KMS-11 (cell line): ENCODE measurements at regions not wholly inside any gene's neighbourhood (a gene's known extent, or its start where the extent isn't known, plus 50 kb on each side); places are given as distances from the start of the nearest gene placed in this dataset.

Experiments used
- H2AFZ ChIP-seq: fragments of 200-600 bp; sonication (generic); 2 replicates; pipeline ENCODE4 v1.6.1; 2016; ENCODE audit warnings: antibody characterized with exemption, mixed run types, low read depth
- H3K27ac ChIP-seq: fragments of 200-600 bp; sonication (generic); 2 replicates; pipeline ENCODE4 v1.6.1; 2016; ENCODE audit warnings: mild to moderate bottlenecking, mixed run types
- H3K27me3 ChIP-seq: fragments of 200-600 bp; sonication (generic); 2 replicates; pipeline ENCODE4 v1.6.1; 2017; ENCODE audit warnings: mild to moderate bottlenecking, low read depth, mixed run types, moderate library complexity; ENCODE audit not compliant: insufficient read depth
- H3K36me3 ChIP-seq: fragments of 200-600 bp; sonication (generic); 2 replicates; pipeline ENCODE4 v1.6.1; 2017; ENCODE audit warnings: mild to moderate bottlenecking, mixed run types; ENCODE audit not compliant: insufficient read depth
- H3K4me1 ChIP-seq: fragments of 200-600 bp; sonication (generic); 2 replicates; pipeline ENCODE4 v1.6.1; 2016; ENCODE audit warnings: mild to moderate bottlenecking, low read depth, mixed run types; ENCODE audit not compliant: poor library complexity, severe bottlenecking
- H3K4me2 ChIP-seq: fragments of 200-600 bp; sonication (generic); 2 replicates; pipeline ENCODE4 v1.7.0; 2016; ENCODE audit warnings: mild to moderate bottlenecking, mixed run types
- H3K4me3 ChIP-seq: fragments of 200-600 bp; sonication (generic); IDR thresholded peaks from 2 replicates; pipeline ENCODE4 v1.6.1; 2017; ENCODE audit warnings: low read depth, low read length, mixed read lengths; ENCODE audit not compliant: insufficient read depth
- H3K79me2 ChIP-seq: fragments of 200-600 bp; sonication (generic); 2 replicates; pipeline ENCODE4 v1.6.1; 2016; ENCODE audit warnings: low read depth, mixed run types; ENCODE audit not compliant: insufficient read depth
- H3K9ac ChIP-seq: fragments of 200-600 bp; sonication (generic); 2 replicates; pipeline ENCODE4 v1.6.1; 2016; ENCODE audit warnings: mild to moderate bottlenecking, mixed run types
- H4K20me1 ChIP-seq: fragments of 200-600 bp; sonication (generic); 2 replicates; pipeline ENCODE4 v1.6.1; 2016; ENCODE audit warnings: mild to moderate bottlenecking, mixed run types; ENCODE audit not compliant: insufficient read depth
- TF ChIP-seq, protein P1 (sequence below): fragments of 200-600 bp; sonication (generic); conservative IDR thresholded peaks from 2 replicates; pipeline ENCODE4 v1.6.1; 2017; ENCODE audit warnings: low read depth, mild to moderate bottlenecking, antibody characterized with exemption, low read length, moderate library complexity, mixed read lengths

GRCh38 chr7:130947792-130948580 lies 214.0 kb upstream of the KLF14 start:
- H3K27ac ChIP-seq = no peak overlapping the region
- peaks cover 84% of the 10 kb centered on the region for H3K4me1 ChIP-seq
- no peak overlapping the region for H2AFZ ChIP-seq
- peaks cover 28% of the 10 kb centered on the region for H4K20me1 ChIP-seq
- H3K36me3 ChIP-seq = peaks cover 5% of the 10 kb centered on the region; the same call in 1 of the 2 replicates
- no peaks in the 10 kb centered on the region for H3K27me3 ChIP-seq
- H3K9ac ChIP-seq = no peak overlapping the region
- TF ChIP-seq, protein P1, sequence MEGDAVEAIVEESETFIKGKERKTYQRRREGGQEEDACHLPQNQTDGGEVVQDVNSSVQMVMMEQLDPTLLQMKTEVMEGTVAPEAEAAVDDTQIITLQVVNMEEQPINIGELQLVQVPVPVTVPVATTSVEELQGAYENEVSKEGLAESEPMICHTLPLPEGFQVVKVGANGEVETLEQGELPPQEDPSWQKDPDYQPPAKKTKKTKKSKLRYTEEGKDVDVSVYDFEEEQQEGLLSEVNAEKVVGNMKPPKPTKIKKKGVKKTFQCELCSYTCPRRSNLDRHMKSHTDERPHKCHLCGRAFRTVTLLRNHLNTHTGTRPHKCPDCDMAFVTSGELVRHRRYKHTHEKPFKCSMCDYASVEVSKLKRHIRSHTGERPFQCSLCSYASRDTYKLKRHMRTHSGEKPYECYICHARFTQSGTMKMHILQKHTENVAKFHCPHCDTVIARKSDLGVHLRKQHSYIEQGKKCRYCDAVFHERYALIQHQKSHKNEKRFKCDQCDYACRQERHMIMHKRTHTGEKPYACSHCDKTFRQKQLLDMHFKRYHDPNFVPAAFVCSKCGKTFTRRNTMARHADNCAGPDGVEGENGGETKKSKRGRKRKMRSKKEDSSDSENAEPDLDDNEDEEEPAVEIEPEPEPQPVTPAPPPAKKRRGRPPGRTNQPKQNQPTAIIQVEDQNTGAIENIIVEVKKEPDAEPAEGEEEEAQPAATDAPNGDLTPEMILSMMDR = no peak
- peak overlapping the region; percentile 1; the same call in 1 of the 2 replicates for H3K4me2 ChIP-seq
- peaks cover 98% of the 10 kb centered on the region for H3K79me2 ChIP-seq
- H3K4me3 ChIP-seq = no peak overlapping the region

DNA sequence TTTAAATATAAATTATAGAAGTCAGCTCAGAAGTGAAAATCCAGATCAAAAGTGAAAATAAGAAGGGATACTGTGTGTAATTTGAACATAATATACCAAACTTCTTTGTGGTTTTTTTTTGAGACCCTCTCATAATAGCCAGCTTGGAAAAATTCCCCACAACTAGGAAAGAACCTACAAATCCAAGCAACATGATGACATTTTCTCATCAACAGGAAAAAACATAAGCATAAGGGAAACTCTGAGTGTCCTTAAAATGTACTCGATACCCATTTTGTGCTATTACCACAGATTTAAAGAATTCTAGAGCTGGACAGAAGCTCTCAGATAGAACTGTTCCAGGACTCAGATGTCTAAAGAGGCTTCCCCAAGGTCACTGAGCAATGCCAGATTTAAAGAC lies 214.8 kb upstream of the KLF14 start:
- Histone ChIP-seq H3K4me2 (peak overlapping the region; percentile 4; the same call in 1 of the 2 replicates), H3K9ac (no peak overlapping the region), H3K4me3 (no peak overlapping the region), H2AFZ (no peak overlapping the region), H3K4me1 (peaks cover 84% of the 10 kb centered on the region), H3K36me3 (peaks cover 6% of the 10 kb centered on the region; the same call in 1 of the 2 replicates), H4K20me1 (peaks cover 35% of the 10 kb centered on the region), H3K79me2 (peaks cover 98% of the 10 kb centered on the region), H3K27me3 (no peaks in the 10 kb centered on the region), H3K27ac (no peak overlapping the region; the same call in 1 of the 2 replicates)
- TF ChIP-seq, protein P1 = no peak

DNA sequence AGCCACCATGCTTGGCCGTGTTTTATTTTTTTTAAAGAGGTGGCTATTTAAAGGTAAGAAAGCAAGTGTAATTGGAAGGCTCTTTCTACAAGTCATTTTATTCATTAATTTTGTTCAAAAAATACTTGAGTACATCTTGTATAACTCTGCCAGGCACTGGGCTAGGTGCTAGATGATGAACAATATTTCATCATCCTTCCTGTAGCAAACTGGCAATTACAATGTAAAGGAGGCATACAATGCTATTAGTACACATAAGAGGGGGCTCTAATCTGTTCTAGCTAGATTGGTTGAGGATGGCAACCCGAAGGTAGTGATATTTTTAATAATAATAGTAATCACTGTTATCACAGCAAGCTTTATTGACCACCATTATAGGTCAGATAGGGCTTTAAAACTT lies 215.5 kb upstream of the KLF14 start:
- H3K4me3 ChIP-seq = no peak overlapping the region
- H3K27ac ChIP-seq = no peak overlapping the region
- no peak overlapping the region for H3K9ac ChIP-seq
- H3K36me3 ChIP-seq = peaks cover 8% of the 10 kb centered on the region; the same call in 1 of the 2 replicates
- H3K4me2 ChIP-seq = no peak overlapping the region; the same call in 1 of the 2 replicates
- TF ChIP-seq, protein P1 = no peak
- H3K79me2 ChIP-seq = peaks cover 98% of the 10 kb centered on the region
- H3K27me3 ChIP-seq = no peaks in the 10 kb centered on the region
- H2AFZ ChIP-seq = no peak overlapping the region
- peaks cover 42% of the 10 kb centered on the region for H4K20me1 ChIP-seq
- H3K4me1 ChIP-seq = peaks cover 92% of the 10 kb centered on the region

- Histone ChIP-seq H3K4me3 (no peak overlapping the region), H2AFZ (no peak overlapping the region), H3K27ac (no peak overlapping the region), H3K79me2 (peaks cover 98% of the 10 kb centered on the region), H3K9ac (no peak overlapping the region), H3K27me3 (no peaks in the 10 kb centered on the region), H4K20me1 (peaks cover 46% of the 10 kb centered on the region), H3K36me3 (peaks cover 8% of the 10 kb centered on the region; the same call in 1 of the 2 replicates), H3K4me1 (peaks cover 96% of the 10 kb centered on the region), H3K4me2 (no peak overlapping the region)
- TF ChIP-seq, protein P1 = no peak
Measured at GRCh38 chr7:130950054-130950453, 216.0 kb upstream of the KLF14 start.
